NCI-H460 (cell line): ENCODE measurements at regions not wholly inside any gene's neighbourhood (a gene's known extent, or its start where the extent isn't known, plus 50 kb on each side); places are given as distances from the start of the nearest gene placed in this dataset.
A peak's percentile ranks its signal among the peaks of the same experiment; 100 is the strongest.

Experiments
- DNase-seq: peaks from one replicate; pipeline ENCODE4 v3.0.0-alpha.2; 2016; ENCODE audit warnings: low read depth; ENCODE audit errors: extremely low read depth

DNA sequence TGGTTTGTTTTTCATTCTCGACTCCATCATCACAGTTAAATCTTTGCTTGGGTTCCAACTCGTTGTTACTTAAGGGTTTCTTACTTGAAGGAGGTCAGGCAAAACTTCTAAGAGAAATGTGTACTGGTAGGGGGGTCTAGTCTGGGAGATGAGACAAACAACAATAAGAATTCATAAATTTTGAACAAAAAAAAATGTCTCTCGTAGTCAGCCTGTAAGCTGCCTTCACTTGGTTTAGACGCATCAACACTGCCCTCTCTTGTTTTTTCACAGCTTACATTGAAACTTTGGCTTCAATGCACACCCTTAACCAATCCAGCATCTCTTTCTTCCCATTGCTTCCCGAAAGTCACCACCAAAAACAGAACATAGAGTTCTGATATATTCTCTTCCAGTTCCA, 576.4 kb upstream of the PIK3C3 start:
- peak; percentile 11 for DNase-seq

DNA sequence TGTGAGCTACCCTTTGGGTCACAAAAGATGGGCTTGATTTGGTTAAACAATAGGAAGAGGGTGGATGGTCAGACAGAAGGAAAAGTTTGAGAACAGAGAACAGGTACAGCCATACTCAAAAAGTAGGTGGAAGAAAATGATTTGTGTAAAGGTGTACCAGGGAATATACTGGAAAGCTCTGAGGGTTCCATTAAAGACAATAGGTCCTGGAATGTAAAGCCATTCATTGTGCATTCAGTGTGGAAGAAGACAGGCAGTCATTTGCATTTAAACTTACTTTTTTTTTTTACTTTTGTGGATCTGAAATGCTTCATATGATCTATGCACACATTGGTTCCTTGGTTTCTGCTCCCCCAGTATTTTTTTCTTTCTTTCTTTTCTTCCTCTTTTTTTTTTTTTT, 581.4 kb upstream of the PIK3C3 start:
- DNase-seq = no peak

DNA sequence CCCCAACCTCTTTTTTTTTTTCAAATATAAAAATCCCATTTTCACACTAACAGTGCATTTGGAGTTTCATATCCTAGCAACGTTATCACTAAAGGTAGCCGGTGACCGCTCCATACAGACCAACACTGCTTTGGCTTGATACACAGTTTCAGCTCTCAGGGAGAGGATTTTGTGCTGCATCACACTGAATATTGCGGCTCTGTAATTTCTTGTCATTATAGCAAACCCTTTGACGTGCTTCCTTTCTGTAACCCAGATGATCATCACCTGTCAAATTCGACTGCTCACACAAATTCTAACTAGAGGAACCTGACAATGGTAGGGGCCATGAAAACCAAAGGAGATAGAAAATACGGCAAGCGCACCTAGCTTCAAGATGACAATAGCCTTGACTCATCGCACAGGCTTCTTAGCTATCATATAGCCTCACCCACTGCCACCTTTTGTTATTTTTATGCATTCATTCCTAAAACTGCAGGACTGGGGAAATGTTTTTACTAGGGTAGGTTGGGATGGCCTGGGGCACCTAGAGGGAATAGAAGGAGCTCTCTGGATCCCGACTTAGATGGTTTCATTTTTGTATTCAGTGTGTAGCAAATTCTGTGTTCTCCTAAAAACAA, 582.9 kb upstream of the PIK3C3 start:
- no peak for DNase-seq

DNA sequence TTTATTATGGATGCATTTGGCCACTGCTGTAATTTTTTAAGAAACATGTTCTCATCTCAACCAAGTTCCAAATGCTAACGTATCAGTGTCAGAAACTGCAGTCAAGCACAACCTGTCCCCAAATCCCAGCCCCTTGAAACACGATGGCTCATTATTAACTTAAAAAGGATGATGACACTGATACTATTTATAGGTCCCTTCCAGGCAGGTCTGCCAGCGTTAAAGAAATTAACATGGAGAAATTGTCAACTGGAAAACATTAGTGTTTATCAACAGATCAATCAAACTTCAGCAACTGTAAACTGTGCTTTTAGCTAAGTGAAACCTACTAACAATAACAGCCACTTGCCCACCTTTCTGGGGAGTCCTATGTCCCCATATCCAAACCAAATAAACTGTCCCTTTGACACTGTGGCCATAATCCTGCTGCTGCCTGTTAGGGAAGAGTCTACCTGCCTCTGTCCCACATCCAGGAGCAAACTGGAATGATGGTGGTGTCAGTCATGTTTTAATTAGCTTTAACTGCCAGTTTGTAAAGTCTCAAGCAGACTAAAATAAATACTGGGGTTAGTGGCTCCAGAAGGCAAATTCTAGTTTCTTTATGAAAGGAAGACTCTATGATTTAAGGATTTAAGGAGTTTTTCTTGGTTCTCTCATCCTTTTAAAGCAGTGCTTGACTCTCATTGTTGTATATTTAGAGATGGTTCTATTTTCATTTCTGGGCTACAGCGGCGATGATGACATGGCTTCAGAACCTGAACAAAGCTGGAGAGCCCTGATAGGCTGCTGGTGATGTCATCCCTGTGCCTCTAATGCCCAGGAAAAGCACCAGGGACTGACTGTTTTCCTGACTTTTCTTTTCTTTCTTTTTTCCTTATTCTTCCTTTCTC, 583.6 kb upstream of the PIK3C3 start:
- DNase-seq = no peak

DNA sequence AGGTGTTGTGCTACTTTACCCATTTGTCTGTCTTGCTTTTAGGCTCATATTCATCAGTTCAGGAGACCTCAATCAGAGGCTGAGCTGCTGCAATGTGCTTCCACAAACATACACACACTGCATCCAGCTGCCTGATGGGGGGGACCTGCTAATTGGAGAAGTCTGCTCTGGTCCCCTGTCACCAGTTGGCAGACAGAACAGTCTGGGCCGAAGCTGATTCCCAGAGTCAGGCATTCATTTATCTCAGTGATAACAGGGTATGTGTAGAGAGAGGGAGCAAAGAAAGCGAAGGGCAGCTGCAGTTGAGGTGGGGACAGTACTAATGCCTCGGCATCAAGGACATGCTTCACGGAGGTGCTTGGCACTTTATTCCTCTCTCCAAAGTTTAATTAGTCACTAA, 584.3 kb upstream of the PIK3C3 start:
- DNase-seq = no peak

DNA sequence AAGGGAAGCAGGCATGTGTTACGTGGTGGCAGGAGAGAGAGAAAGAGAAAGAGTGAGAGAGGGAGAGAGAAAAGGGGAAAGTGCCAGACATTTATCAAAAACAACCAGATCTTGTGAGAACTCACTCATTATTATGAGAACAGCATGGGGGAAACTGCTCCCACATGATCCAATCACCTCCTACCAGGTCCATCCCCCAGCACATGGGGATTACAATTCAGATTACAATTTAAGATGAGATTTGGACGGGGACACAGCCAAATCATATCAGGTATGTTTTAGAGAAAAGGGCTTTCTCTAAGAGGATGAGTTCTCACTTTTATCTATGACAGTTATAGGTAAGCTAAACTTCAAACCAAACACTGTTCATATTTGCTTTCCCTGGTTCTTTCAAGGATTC, 597.3 kb upstream of the PIK3C3 start:
- no peak for DNase-seq

DNA sequence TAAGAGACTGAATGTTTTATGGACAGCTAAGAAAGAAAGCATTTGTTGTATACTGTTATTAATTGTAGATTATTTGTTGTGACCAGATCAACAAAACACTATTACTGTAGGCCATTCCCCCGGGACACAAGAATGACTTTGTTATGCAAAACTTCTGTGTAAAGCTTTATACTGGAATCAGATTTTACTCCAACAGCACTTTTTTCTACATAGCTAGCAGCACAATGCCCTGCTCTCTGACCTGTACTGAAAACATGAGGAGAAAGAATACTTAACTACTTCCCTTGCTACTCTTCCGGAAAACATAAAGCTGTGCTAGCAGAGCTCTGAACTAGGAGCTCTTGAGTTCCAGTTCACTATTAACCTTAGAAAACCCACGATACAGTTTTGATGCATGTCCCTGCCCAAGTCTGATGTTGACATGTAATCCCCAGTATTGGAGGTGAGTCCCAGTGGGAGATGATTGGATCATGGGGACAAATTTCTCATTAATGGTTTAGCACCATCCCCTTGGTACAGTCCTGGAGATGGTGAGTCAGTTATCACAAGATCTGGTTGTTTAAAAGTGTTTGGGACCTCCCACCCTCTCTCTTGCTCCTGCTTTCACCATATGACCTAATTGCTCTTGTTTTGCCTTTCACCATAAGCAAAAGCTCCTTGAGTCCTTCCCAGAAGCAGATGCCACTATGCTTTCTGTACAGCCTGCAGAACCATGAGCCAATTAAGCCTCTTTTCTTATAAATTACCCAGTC, 601.1 kb upstream of the PIK3C3 start:
- no peak for DNase-seq

DNA sequence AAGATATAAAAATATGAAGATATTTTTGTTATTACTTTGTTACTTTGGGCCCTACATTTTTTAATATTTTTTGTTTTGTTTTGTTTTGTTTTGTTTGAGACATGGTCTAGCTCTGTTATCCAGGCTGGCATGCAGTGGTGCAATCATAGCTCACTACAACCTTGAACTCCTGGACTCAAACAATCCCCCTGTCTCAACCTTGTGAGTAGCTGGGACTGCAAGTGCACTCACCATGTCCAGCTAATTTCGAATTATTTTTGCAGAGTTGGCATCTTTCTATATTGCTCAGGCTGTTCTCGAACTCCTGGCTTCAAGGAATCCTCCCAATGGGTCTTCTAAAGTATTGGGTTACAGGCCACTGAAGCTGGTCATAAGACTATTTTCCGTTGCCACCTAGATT, 603.6 kb upstream of the PIK3C3 start:
- no peak for DNase-seq

DNA sequence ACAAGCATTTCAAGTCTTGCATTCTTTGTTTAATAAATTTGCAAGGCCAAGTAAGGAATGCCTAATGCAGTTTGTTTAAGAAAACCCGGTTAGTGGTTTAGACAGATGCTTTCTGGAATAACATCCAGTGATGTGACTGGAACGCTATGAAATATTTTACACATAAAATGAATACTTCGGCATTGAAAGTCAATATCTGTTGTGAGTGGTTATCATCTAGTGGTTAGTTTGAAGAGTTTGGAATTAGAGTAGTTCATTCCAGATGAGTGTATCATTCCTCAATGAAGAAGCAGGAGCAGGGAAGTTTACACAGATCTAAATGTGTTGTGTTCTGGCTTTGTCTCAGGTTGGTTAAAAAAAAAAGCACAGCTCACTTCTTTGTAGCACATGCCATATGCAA, 608.0 kb upstream of the PIK3C3 start:
- no peak for DNase-seq

DNA sequence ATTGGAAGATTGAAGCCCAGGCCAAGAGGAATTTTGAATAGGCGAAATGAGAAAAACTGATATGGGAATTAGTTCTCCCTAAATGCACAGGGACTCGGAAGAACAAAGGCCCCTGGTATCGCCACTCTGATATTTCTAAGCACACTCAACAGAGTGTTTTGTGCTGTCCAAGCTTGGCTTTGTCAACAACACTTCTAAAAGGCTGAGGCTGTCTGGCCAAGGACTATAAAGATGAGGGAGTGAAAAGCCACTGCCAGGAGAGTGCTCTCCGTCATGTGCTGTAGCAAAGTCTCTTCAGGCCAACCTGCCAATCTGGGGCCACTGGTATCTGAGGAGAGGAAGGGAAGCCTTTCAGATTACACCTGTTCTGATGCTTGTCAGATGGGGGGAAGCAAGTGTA, 611.2 kb upstream of the PIK3C3 start:
- no peak for DNase-seq

DNA sequence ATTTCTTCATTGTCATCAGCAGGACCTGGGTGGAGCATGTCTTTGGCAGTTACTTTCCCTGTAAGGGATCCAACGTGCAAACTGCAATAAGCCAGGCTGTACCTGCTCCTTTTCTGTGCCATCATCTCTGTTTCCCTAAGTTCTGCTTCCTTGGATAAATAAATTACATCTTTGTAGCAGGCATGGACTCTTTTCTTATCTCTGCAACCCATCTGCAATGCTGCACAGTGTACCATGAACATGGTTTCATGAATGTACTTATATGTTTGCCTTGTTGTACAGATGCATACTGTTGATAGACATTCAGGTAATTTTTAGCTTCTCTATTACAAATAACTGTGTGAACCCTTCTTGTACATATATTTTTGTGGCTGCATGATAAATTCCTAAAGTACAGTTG, 616.7 kb upstream of the PIK3C3 start:
- DNase-seq = no peak

DNA sequence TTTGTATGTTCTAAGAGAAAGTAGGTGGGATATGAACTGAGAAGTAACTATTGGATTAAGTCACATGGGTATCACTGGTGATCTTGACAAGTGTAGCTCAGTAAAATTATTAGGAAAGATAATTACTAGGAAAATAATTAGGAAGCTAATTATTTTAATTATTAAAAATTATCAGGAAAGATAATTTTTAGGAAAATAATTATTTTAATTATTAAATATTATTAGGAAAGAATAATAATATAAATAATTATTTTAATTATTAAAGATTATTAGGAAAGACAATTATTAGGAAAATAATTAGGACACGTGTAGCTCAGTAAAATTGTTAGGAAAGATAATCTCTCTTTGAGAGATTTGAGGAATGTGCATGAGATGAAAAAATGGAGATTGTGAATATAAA, 623.4 kb upstream of the PIK3C3 start:
- DNase-seq = no peak

DNA sequence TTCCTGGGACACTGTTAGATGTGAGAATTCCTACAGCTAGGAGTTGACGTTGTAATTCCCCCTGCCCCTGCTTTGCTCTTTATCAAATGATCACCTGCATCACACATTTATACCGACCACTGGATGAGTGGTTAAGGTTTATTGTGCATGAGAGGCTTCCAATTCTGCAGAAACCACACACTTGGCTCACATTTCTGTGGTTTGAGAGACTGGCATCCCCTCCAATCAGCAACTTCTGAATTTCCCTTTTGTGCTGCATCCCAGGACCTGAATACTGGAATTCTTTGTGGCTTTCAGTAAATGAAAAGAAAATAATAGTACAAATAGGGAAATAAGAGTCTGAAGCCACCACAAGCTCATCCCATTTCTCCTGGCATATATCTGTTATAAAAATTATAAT, 628.7 kb upstream of the PIK3C3 start:
- no peak for DNase-seq

DNA sequence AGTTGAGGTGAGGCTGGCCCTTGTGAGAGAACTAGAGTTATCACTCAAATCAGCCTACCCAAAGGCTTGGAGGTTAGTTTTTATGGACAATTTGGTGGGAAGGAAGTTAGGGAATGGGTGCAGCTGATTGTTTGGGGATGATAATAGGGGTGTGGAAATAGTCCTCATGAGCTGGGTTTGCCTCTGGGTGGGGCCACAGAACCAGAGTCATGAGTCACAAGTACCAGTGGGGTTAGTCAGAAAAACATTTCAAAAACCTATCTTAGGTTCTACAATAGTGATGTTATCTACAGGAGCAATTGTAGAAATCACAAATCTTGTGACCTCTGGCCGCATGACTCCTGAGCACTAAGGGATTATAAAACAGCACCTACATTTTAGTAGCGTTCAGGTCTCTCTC, 630.1 kb upstream of the PIK3C3 start:
- DNase-seq = no peak

DNA sequence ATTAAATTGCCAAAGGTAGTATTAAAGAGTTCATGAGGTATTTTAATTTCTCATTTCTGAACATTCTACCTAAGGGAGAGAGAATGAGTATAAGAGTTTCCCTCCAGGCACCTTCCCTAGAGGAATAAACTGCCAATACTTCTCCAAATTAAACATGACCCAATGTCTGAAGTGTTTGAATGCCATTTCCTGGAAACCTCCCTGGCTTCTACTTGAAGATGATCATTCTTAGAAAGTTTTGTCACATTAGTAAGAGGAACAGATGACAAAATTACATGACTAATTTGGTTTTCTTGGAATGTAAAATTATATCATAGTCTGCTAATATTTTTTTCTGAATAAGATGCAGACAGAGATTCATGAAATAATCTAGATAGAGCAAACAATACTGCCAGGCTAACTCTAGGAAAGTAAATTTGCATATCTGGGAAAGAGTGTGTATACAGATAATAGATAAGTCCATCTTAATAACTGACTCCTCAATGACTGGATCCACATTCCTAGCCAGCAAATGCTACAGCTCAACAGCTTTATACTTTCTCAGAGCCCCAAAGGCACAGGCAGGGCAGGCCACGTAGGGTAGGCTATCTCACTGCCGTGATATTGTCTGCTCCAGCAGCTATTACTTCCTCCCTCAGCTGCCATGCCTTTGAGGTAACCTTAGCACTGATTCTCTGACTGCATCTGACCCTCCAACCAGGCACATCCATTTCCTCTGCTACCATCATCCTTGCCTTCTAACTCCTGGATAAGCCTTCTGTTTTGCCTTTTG, 630.8 kb upstream of the PIK3C3 start:
- no peak for DNase-seq

DNA sequence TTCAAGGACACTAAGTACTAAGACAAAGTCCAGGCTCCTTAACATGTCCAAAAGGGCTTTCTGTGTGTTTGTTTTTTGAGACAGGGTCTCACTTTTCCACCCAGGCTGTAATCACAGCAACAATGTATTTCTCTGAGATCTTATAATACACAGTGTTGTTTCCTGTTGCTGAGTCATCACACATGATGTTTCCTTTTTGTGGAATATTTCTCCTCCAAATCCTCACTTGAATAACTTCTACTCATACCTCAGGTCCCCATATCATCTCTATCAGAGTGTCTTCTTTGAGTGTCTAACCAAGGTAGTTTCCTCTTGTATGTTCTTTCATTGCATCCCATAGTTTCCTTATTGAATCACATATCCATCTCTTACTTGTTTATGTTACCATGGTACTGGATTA, 632.0 kb upstream of the PIK3C3 start:
- no peak for DNase-seq

DNA sequence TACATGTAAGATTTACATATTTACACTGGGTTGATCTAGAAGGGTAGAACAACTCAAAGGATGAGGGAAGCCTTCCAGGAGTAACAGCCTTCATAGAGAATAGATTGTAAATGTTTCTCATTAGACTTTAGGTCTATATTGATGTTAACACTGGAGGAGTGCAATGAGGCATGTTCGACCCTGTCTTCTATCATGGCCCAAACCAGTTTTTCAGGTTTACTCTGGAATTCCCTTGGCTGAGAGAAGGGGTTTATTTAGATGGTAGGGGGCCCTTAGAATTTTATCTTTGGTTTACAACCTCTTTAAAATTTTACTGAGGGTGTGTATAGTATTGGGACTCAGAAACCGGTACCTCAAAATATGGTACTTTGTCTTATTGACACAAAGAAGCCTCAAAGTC, 634.9 kb upstream of the PIK3C3 start:
- DNase-seq = no peak

DNA sequence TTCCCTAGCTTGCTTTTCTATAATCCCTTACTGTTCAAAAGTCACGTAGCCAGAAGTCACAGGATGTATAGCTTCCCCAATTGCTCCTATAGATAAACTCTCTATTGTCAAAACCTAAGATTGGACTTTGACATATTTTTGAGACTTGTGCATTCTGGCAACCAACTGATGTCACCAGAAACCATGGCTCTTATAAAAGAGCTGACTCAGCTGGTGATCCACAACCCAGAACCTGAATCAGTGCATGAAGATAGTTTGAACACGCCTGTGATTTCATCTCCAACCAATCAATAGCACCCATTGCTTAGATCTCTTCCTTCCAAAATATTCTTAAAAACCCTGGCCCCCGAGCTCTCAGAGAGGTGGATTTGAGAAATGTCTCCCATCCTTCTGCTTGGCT, 639.9 kb upstream of the PIK3C3 start:
- DNase-seq = no peak

DNA sequence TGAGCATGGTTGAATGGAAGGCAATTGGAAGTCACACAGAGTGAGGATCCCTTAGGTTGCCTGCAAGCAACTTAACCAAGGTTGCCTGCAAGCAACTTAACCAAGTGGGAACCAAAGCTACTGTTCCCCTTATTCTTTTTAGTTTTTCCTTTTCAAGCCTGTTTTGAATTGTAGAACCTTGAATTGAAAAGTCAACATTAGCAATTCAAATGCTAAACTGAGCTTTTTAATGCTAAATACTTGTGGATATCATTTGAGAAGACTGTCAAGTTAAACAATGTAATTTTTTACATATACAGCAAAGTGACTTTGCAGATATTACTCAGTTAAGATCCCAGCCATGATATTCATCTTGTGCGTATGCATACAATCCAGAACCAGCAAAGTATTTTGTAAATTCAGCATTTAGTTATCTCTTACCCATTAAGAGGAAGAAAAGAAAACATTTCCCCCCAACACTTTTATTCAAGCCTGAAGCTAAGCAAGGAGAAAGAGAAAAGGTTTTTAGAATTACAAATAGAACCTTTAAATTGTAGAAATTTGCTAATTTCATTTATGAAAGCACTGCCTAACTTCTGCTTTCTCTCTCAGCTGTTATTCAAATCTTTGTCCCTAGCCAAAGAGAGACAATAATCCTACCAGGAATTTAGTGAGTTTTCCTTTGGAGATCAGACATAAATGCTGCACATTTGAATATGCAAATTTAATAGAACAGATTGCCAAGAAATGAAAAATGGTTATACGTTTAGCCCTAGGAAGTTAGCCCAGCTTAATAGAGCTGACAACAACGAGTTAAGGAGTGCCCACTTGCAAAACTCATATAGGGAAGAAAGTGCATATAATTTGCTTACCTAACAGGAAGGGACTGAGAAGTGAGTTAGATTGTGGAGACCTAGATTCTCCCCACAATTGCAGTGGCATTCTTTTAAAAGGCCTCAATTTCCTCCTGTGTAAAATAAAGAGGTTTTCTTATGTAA, 643.2 kb upstream of the PIK3C3 start:
- DNase-seq = no peak

DNA sequence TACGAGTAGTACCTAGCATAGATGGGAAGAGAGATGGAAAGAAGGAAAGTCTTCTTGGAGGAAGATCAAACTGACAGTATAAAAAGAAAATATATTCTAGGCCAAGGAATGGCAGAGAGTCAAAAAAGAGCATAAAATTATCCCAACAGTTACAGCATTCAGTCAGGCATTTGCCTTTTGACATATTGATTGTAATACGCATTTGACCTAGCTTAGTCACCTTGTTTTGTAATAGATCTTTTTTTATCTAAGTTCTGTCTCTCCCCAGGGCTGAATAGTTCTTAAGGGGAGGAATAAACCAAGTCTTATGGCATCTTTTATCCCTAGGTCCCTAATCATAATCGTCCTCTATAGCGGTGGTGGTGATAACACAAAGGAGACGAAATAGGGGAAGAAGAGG, 657.3 kb upstream of the PIK3C3 start:
- DNase-seq = no peak
